C4-2B (cell line): ENCODE measurements at regions not wholly inside any gene's neighbourhood (a gene's known extent, or its start where the extent isn't known, plus 50 kb on each side); places are given as distances from the start of the nearest gene placed in this dataset.
A peak's percentile ranks its signal among the peaks of the same experiment; 100 is the strongest.
"Not testable (repeated sequence)": the region's sequence is repeated elsewhere in the genome, so short reads cannot be mapped to it uniquely, and the experiment has no call there.

Source experiments
- H3K27ac ChIP-seq: fragments of 450-650 bp; 2 replicates; pipeline ENCODE4 v1.5.1; 2017
- CTCF ChIP-seq: fragments of 450-650 bp; conservative IDR thresholded peaks from 2 replicates; pipeline ENCODE4 v1.5.1; 2017; ENCODE audit warnings: mild to moderate bottlenecking

GRCh38 chr2:89938756-89939155 lies 1247.3 kb downstream of the RPIA start:
- not testable (repeated sequence) for H3K27ac ChIP-seq
- peak; percentile 30 for TF ChIP-seq CTCF

DNA sequence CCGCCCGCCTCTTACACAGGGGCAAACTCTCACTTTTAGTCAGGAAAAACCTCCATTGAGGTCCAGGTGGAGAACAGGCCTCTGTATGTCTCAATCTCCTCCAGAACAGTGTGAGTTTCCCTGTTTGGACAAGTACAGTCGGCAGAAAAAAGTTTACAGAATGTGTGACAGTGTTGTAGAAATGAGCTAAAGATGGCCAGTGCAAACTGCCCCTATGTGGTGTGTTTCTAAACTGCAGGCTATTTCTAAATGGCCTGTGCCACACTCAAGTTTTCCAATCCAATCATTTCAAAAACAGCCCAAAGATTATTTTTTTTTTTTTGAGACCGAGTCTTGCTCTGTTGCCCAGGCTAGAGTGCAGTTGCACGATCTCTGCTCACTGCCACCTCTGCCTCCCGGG lies 1252.8 kb downstream of the RPIA start:
- H3K27ac ChIP-seq, result not testable (repeated sequence)

DNA sequence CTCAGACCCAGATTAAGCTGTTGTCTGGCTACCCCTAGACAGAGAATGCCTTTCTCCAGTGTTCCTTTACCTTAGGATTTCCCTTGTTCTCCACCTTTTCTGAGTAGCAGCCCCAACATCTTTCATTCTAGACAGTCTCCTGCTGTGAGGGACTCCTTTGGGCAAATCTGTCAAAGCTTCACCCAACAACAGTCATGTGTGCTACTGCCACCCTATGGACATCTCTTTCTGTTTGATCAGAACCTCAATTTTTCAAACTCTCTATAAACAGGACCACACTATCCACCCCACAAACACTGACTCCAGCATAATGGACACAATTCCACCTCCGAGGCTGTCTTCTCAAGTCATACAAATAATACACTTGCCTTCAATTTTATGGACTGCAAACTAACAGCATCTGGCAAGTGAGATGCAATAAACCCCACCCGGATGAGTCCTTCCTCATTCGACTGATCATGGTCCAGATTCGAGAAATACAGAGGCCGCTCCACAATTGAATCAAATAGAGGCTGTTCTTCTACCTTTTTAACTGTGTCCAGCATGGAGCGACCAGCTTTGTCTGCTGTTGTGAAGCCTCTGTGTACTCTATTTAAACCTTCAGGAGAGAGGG lies 1253.6 kb downstream of the RPIA start:
- not testable (repeated sequence) for H3K27ac ChIP-seq

GRCh38 chr2:89947208-89947815 lies 1255.8 kb downstream of the RPIA start:
- not testable (repeated sequence) for H3K27ac ChIP-seq

- not testable (repeated sequence) for H3K27ac ChIP-seq
Measured at GRCh38 chr2:89948102-89948501, 1256.6 kb downstream of the RPIA start.

GRCh38 chr2:89950807-89951206 lies 1259.3 kb downstream of the RPIA start:
- not testable (repeated sequence) for H3K27ac ChIP-seq

GRCh38 chr2:89957236-89957635 lies 1265.8 kb downstream of the RPIA start:
- TF ChIP-seq CTCF, result peak; percentile 16
- H3K27ac ChIP-seq, result not testable (repeated sequence)

- H3K27ac ChIP-seq, result not testable (repeated sequence)
Measured at GRCh38 chr2:89959729-89960378, 1268.4 kb downstream of the RPIA start.

DNA sequence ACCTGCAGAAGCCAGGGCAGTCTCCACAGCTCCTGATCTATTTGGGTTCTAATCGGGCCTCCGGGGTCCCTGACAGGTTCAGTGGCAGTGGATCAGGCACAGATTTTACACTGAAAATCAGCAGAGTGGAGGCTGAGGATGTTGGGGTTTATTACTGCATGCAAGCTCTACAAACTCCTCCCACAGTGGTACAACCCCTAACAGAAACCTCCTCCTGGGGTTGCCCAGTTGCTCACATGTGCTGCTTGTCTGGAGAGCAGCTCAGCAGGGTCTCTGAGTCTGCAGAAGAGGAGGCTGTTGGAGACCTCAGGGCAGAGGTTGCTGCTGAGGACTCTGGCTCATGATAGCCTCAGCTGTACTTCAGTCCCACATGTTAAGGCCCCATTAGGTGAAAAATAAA lies 1269.1 kb downstream of the RPIA start:
- not testable (repeated sequence) for H3K27ac ChIP-seq

- not testable (repeated sequence) for H3K27ac ChIP-seq
Measured at GRCh38 chr2:89968567-89968966, 1277.1 kb downstream of the RPIA start.

DNA sequence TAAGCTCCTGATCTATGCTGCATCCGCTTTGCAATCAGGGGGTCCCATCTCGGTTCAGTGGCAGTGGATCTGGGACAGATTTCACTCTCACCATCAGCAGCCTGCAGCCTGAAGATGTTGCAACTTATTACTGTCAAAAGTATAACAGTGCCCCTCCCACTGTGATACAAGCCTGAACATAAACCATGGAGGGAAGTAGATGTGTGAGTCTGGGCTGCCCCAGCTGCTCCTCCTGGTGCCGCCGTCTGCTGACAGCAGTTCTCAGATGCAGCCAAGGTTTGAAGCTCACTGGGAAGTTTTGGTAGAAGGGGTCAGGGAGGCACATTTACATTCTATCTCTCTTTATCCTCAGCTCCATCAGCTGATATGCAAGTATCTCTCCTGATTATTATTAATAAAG lies 1277.7 kb downstream of the RPIA start:
- H3K27ac ChIP-seq, result not testable (repeated sequence)

DNA sequence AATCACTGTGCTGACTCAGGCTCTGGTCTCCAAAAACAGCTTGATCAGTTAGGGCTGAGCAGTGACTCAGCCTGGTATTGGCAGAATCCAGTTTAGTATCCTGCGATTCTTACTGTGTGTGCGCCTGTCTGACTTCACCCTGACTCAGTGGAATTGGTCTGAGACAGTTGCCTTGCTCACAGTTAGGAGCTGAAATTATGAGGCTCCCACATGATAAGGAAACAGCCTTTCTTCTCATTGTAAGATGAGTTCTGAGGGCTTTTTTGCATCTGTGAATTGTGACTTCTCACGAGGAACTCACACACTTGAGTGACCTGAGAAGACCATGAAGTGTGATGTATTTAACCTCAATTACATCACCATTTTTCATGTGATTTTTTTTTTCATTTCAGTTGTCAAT lies 1282.4 kb downstream of the RPIA start:
- H3K27ac ChIP-seq, result not testable (repeated sequence)

DNA sequence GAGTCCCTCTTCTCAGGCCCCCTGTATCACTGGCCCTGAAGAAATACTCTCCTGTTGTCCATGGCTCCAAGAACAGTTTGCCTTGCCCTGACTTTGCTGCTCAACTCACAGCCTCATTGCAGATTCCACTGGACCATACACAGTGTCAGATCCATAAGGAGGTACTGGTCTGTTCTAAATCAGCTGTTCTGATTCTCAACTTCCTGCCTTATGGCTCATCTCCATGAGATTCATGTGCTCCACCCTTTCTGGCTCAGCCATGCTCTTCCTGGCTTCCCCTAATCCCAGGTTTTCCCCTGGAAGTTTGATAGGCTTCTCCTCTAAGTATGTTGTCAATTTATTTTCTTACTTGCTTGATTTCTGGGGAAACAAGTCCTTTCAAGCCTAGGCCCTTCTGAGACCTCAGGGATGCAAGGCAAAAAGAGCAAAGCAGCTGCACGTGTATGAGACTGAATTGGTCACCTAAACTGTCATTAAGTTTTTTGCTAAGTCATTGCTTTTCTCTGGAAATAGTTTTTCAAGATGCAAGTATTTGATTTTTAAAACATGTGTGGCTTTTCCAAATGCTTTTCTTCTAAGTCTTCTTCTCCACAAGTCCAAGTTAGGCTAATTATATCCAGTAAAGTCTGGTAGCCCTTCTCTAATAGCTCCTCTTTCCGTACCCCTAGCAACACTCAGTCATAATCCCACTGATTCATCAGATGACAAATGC lies 1288.5 kb downstream of the RPIA start:
- not testable (repeated sequence) for H3K27ac ChIP-seq

- not testable (repeated sequence) for H3K27ac ChIP-seq
Measured at GRCh38 chr2:89982246-89982645, 1290.8 kb downstream of the RPIA start.

DNA sequence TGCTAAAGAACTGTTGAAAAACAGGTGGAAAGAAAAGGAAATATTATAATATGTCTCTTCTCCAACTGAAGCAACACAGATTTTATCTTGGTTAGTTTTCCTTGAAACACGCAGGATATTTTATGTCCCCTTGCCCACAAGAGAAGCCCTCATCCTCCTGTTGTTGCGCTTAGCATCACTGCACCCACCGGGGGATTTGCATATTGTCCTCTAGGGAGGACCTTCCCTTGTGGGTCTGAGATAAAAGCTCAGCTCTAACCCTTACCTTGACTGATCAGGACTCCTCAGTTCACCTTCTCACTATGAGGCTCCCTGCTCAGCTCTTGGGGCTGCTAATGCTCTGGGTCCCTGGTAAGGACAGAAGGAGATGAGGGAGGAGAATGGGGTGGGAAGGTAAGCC lies 1294.2 kb downstream of the RPIA start:
- not testable (repeated sequence) for H3K27ac ChIP-seq

DNA sequence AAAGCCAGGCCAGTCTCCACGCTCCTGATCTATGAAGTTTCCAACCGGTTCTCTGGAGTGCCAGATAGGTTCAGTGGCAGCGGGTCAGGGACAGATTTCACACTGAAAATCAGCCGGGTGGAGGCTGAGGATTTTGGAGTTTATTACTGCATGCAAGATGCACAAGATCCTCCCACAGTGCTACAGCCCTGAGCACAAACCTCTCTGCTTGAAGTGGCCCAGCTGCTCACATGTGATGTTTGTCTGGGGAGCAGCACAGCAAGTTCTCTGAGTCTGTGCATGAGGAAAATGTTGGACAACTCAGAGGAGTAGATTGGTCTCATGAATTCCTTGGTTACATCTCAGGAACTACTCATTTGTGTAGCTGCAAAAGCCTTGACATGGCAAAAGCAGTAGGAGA lies 1295.1 kb downstream of the RPIA start:
- not testable (repeated sequence) for H3K27ac ChIP-seq

DNA sequence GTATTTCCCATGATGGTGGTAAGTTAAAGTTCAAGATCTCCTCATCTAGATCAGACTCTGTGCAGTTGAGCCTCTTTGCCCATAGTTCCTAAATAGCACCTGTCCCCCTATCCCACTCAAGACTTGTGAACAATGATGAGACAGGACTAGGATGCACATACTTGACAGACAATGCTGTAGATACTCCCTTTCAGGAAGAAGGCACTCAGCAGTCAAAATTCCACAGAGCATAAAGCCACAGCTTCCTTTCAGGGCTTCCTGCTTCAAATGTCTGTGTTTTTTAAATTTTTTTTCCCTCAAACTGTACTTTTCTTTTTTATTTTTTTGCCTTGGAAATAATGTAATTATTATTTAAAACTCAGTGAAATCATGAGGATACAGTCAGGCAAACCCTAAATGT lies 1305.3 kb downstream of the RPIA start:
- H3K27ac ChIP-seq, result not testable (repeated sequence)

DNA sequence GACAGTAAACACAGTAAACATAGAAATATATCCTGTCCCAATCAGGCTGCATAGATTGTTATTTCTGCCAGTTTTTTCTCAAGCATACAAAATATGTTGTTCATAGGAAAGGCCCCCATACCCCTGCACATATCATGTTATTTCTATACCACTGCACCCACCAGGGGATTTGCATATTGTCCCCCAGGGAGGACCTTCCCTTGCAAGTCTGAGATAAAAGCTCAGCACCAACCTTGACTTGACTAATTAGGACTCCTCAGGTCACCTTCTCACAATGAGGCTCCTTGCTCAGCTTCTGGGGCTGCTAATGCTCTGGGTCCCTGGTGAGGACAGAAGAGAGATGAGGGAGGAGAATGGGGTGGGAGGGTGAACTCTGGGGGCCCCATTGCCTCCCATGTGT lies 1313.1 kb downstream of the RPIA start:
- H3K27ac ChIP-seq, result not testable (repeated sequence)

DNA sequence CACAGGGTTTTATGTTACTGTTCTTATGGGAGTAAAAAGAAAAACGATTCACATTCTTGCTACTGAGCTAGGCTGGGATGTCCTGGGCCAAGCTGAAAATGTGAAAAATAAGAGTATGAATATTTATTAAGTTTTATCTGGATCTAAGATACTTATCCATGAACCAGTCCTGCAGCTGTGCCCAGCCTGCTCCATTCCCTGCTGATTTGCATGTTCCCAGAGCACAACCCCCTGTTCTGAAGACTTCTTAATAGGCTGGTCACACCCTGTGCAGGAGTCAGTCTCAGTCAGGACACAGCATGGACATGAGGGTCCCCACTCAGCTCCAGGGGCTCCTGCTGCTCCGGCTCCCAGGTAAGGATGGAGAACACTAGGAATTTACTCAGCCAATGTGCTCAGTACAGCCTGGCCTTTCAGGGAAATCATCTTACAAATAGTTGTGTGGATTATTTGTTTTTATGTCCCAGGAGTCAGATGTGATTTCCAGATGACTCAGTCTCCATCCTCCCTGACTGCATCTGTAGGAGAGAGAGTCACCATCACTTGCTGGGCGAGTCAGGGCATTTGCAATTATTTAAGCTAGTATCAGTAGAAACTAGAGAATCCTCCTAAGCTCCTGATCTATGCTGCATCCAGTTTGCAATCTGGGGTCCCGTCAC lies 1319.1 kb downstream of the RPIA start:
- not testable (repeated sequence) for H3K27ac ChIP-seq
